ENCODE measurements at regions not wholly inside any gene's neighbourhood (a gene's known extent, or its start where the extent isn't known, plus 50 kb on each side); places are given as distances from the start of the nearest gene placed in this dataset.
"Not testable (repeated sequence)": the region's sequence is repeated elsewhere in the genome, so short reads cannot be mapped to it uniquely, and the experiment has no call there.

GRCh38 chr2:128591022-128591860 lies 272.6 kb upstream of the HS6ST1 start:
- H3K4me1 ChIP-seq (ENCODE audit: insufficient read depth, low read length), result no peaks in the 10 kb centered on the region
- H2AFZ ChIP-seq (ENCODE audit: low read depth, low read length), result no peak overlapping the region
- no peaks in the 10 kb centered on the region for H3K9me3 ChIP-seq (ENCODE audit: low read length)
- H3K4me3 ChIP-seq (ENCODE audit: low read length), result no peak overlapping the region
- no peaks in the 10 kb centered on the region for H3K36me3 ChIP-seq (ENCODE audit: insufficient read depth, low read length)
- H3K27me3 ChIP-seq (ENCODE audit: insufficient read depth, low read length), result no peaks in the 10 kb centered on the region

DNA sequence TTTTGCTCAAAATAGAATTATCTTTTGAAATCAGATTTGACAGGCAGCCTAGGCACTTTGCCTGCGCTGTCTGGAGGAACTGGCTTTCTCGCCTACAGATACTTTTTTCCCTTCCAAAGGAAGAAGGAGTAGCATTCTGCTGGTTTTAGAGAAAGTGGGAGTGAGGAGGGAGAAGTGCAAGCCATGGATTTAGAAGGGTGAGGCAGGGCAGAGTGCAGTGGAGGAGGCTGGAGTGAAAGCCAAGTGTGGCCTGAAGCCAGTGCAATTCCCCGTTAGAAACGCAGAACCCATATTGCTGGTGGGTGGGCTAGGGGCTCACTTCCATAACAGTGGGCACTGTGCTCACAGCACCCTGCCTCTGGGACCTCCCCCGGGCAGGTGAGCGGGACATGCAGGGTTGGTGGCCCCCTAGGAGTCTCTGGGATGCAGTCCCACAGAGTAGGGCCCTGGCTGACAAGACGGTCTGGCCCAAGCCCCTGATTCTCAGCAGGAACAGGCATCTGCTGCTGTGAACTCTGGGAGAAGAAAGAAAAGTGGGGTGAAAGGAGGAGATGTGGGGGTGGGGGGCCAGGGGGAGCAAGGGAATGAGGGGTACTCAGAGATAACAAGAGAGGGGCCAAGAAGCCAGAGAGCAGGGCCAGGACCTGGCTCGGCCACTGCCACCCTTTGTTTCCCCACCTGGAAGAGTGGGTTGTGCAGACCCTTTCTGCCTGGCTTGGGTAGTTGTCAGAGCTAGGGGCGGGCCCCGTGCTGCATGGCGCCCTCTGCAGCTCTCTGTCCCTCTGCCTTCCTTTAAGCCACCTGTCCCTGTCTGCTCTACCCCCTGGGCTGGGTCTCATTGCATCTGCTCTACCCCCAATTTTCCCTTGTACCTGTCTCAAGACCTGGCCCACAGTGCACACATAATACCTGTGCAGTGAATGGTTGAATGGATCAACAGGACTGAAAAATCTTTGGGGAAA lies 273.5 kb upstream of the HS6ST1 start:
- Histone ChIP-seq H2AFZ (ENCODE audit: low read depth, low read length) (no peak overlapping the region), H3K9me3 (ENCODE audit: low read length) (no peaks in the 10 kb centered on the region), H3K4me1 (ENCODE audit: insufficient read depth, low read length) (no peaks in the 10 kb centered on the region), H3K4me3 (ENCODE audit: low read length) (no peak overlapping the region), H3K36me3 (ENCODE audit: insufficient read depth, low read length) (no peaks in the 10 kb centered on the region), H3K27me3 (ENCODE audit: insufficient read depth, low read length) (no peaks in the 10 kb centered on the region)

- H3K9me3 ChIP-seq (ENCODE audit: low read length), result no peaks in the 10 kb centered on the region
- H3K36me3 ChIP-seq (ENCODE audit: insufficient read depth, low read length), result no peaks in the 10 kb centered on the region
- H3K4me3 ChIP-seq (ENCODE audit: low read length), result no peak overlapping the region
- H3K27me3 ChIP-seq (ENCODE audit: insufficient read depth, low read length), result no peaks in the 10 kb centered on the region
- H2AFZ ChIP-seq (ENCODE audit: low read depth, low read length), result no peak overlapping the region
- H3K4me1 ChIP-seq (ENCODE audit: insufficient read depth, low read length), result no peaks in the 10 kb centered on the region
Observed at GRCh38 chr2:128593518-128593878, 274.8 kb upstream of the HS6ST1 start.

DNA sequence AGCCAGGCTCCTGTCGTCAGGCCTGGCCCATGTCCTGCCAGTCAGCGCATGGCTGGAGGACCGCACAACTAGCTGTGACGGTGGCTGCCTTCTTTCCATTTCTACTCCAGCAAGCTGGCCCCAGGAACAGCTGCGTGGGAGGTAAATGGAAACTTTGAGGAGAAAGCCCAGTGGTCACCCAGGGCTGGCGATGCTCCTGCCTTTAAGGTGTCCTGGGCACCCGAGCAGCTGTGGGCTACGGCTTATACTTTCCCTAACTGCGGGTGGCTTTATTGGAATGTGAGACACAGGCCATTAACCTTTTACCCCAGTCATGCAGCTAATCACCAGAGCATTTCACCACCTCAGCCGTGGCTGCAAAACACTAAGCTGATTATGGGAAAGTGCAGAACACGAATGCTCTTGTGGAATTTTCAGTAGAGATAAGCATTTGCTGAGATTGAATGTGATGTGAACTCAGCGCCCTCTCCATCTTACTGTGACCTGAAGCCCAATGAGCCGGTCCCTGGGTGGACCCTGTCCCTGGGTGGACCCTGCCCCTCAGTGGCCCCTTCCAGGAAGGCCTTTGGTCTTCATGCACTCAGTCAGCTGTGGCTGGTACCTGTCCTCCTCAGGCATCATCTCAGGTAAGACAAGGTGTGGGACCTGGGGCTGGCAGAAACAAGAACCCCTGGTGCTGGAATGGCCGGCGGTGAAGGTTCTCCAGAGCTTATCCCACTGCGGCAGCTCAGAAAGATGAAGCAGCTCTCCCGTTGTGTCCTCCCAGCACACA lies 275.4 kb upstream of the HS6ST1 start:
- Histone ChIP-seq H3K9me3 (ENCODE audit: low read length) (no peaks in the 10 kb centered on the region), H3K4me1 (ENCODE audit: insufficient read depth, low read length) (no peaks in the 10 kb centered on the region), H2AFZ (ENCODE audit: low read depth, low read length) (no peak overlapping the region), H3K36me3 (ENCODE audit: insufficient read depth, low read length) (no peaks in the 10 kb centered on the region), H3K4me3 (ENCODE audit: low read length) (no peak overlapping the region), H3K27me3 (ENCODE audit: insufficient read depth, low read length) (no peaks in the 10 kb centered on the region)

DNA sequence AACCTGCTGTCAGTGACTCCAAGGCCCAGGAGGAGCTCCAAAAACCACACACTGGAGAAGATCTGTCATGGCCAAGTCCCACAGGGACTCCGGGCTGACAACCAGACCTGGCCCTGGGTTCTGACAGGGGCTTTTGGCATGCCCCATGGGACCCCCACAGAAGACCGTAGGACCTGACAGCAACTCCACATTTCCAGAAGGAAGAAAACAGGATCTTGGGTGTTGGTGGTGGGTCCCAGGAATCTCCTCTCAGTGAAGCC lies 275.9 kb upstream of the HS6ST1 start:
- no peaks in the 10 kb centered on the region for H3K36me3 ChIP-seq (ENCODE audit: insufficient read depth, low read length)
- peaks cover under 1% of the 10 kb centered on the region for H3K4me1 ChIP-seq (ENCODE audit: insufficient read depth, low read length)
- no peak overlapping the region for H2AFZ ChIP-seq (ENCODE audit: low read depth, low read length)
- H3K4me3 ChIP-seq (ENCODE audit: low read length), result no peak overlapping the region
- no peaks in the 10 kb centered on the region for H3K27me3 ChIP-seq (ENCODE audit: insufficient read depth, low read length)
- H3K9me3 ChIP-seq (ENCODE audit: low read length), result no peaks in the 10 kb centered on the region

DNA sequence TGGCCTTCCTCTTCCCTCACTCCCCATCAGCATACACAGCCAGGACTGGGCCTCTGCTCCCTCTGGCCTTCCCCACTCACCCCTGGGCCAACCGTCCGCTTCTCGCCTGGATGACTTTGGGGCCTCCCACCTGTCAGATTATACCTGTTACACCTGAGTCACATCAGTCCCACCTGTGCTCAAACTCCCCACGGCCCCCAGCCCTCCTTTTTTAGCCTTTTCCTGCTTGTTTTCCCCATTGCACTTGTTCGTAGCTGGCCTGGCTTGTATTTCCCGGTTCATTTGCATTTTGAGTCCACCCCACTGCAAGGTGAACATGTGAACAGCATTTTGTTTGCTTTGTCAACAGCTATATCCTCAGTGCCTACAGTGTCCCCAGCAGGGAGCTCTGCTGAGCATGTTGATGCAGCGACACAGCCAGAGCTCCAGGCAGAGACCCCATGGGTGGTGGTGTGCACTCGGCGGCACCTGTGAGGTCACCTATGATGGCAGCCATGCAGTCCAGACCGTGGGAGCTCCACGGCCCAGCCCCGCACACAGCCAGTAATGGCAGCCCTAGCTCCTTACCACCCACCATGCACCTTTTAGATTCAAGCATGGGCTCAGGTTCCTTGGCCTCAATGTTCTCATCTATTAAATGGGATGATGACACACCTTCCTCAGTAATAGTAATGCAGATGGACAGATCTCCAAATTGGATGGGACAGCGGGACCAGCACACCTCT lies 276.4 kb upstream of the HS6ST1 start:
- Histone ChIP-seq H2AFZ (ENCODE audit: low read depth, low read length) (no peak overlapping the region), H3K36me3 (ENCODE audit: insufficient read depth, low read length) (no peaks in the 10 kb centered on the region), H3K4me3 (ENCODE audit: low read length) (no peak overlapping the region), H3K27me3 (ENCODE audit: insufficient read depth, low read length) (no peaks in the 10 kb centered on the region), H3K4me1 (ENCODE audit: insufficient read depth, low read length) (peaks cover 6% of the 10 kb centered on the region), H3K9me3 (ENCODE audit: low read length) (no peaks in the 10 kb centered on the region)

- no peak overlapping the region for H3K4me3 ChIP-seq (ENCODE audit: low read length)
- H3K27me3 ChIP-seq (ENCODE audit: insufficient read depth, low read length), result no peaks in the 10 kb centered on the region
- H3K4me1 ChIP-seq (ENCODE audit: insufficient read depth, low read length), result peaks cover 13% of the 10 kb centered on the region
- no peaks in the 10 kb centered on the region for H3K9me3 ChIP-seq (ENCODE audit: low read length)
- H2AFZ ChIP-seq (ENCODE audit: low read depth, low read length), result no peak overlapping the region
- H3K36me3 ChIP-seq (ENCODE audit: insufficient read depth, low read length), result no peaks in the 10 kb centered on the region
Observed at GRCh38 chr2:128595763-128596395, 277.2 kb upstream of the HS6ST1 start.

GRCh38 chr2:128596396-128597120 lies 277.9 kb upstream of the HS6ST1 start:
- Histone ChIP-seq H3K27me3 (ENCODE audit: insufficient read depth, low read length) (no peaks in the 10 kb centered on the region), H3K4me1 (ENCODE audit: insufficient read depth, low read length) (peaks cover 14% of the 10 kb centered on the region), H2AFZ (ENCODE audit: low read depth, low read length) (no peak overlapping the region), H3K9me3 (ENCODE audit: low read length) (no peaks in the 10 kb centered on the region), H3K4me3 (ENCODE audit: low read length) (no peak overlapping the region), H3K36me3 (ENCODE audit: insufficient read depth, low read length) (no peaks in the 10 kb centered on the region)

- no peaks in the 10 kb centered on the region for H3K27me3 ChIP-seq (ENCODE audit: insufficient read depth, low read length)
- H3K9me3 ChIP-seq (ENCODE audit: low read length), result no peaks in the 10 kb centered on the region
- peaks cover 14% of the 10 kb centered on the region for H3K4me1 ChIP-seq (ENCODE audit: insufficient read depth, low read length)
- no peak overlapping the region for H3K4me3 ChIP-seq (ENCODE audit: low read length)
- no peak overlapping the region for H2AFZ ChIP-seq (ENCODE audit: low read depth, low read length)
- H3K36me3 ChIP-seq (ENCODE audit: insufficient read depth, low read length), result no peaks in the 10 kb centered on the region
Observed at GRCh38 chr2:128597121-128597762, 278.6 kb upstream of the HS6ST1 start.

- not testable (repeated sequence) for H3K4me3 ChIP-seq (ENCODE audit: low read length); H2AFZ ChIP-seq (ENCODE audit: low read depth, low read length); H3K36me3 ChIP-seq (ENCODE audit: insufficient read depth, low read length); H3K27me3 ChIP-seq (ENCODE audit: insufficient read depth, low read length); H3K9me3 ChIP-seq (ENCODE audit: low read length)
- peaks cover 14% of the 10 kb centered on the region for H3K4me1 ChIP-seq (ENCODE audit: insufficient read depth, low read length)
Observed at GRCh38 chr2:128598260-128598659, 279.6 kb upstream of the HS6ST1 start.

GRCh38 chr2:128598862-128599441 lies 280.3 kb upstream of the HS6ST1 start:
- Histone ChIP-seq H3K9me3 (ENCODE audit: low read length) (no peaks in the 10 kb centered on the region), H3K4me1 (ENCODE audit: insufficient read depth, low read length) (peaks cover 14% of the 10 kb centered on the region), H3K27me3 (ENCODE audit: insufficient read depth, low read length) (no peaks in the 10 kb centered on the region), H3K4me3 (ENCODE audit: low read length) (no peak overlapping the region), H2AFZ (ENCODE audit: low read depth, low read length) (no peak overlapping the region), H3K36me3 (ENCODE audit: insufficient read depth, low read length) (no peaks in the 10 kb centered on the region)
